Kidney epithelial cell (primary cell): ENCODE measurements at regions not wholly inside any gene's neighbourhood (a gene's known extent, or its start where the extent isn't known, plus 50 kb on each side); places are given as distances from the start of the nearest gene placed in this dataset.

Experiments used
- DNase-seq: peaks from one replicate; pipeline ENCODE4 v3.0.0-alpha.2; 2010; ENCODE audit warnings: low read depth
- H3K27me3 ChIP-seq: 2 replicates; pipeline ENCODE4 v1.6.0; 2011; ENCODE audit warnings: low read length; ENCODE audit not compliant: control insufficient read depth, insufficient read depth
- H3K36me3 ChIP-seq: 2 replicates; pipeline ENCODE4 v1.5.1; 2011; ENCODE audit warnings: low read length; ENCODE audit not compliant: control insufficient read depth, insufficient read depth
- H3K4me3 ChIP-seq: 2 replicates; pipeline ENCODE4 v1.5.1; 2011; ENCODE audit warnings: low read depth, mild to moderate bottlenecking, control low read depth, low read length
- CTCF ChIP-seq: IDR thresholded peaks from 2 replicates; pipeline ENCODE4 v1.5.1; 2011; ENCODE audit warnings: mild to moderate bottlenecking, moderate library complexity, low read length, control low read depth, inconsistent platforms; ENCODE audit not compliant: insufficient read depth, poor library complexity, severe bottlenecking

GRCh38 chr4:3656416-3657356, 109.5 kb upstream of the ADRA2C start:
- H3K4me3 ChIP-seq: no peak overlapping the region

GRCh38 chr4:3655963-3656362, 110.2 kb upstream of the ADRA2C start:
- no peak for DNase-seq
- TF ChIP-seq CTCF: no peak
- Histone ChIP-seq H3K4me3 (no peak overlapping the region), H3K27me3 (peaks cover 27% of the 10 kb centered on the region), H3K36me3 (no peaks in the 10 kb centered on the region)

More at GRCh38 chr4:3656416-3657356, 109.5 kb upstream of the ADRA2C start:
- Histone ChIP-seq H3K27me3 (peaks cover 28% of the 10 kb centered on the region), H3K36me3 (no peaks in the 10 kb centered on the region)
- no peak for DNase-seq
- no peak for TF ChIP-seq CTCF

- DNase-seq: no peak
- H3K27me3 ChIP-seq: peaks cover 24% of the 10 kb centered on the region
- TF ChIP-seq CTCF: no peak
- no peak overlapping the region for H3K4me3 ChIP-seq
- no peaks in the 10 kb centered on the region for H3K36me3 ChIP-seq
Observed at GRCh38 chr4:3655485-3655884, 110.7 kb upstream of the ADRA2C start.

- TF ChIP-seq CTCF: no peak
- no peaks in the 10 kb centered on the region for H3K36me3 ChIP-seq
- peaks cover 22% of the 10 kb centered on the region for H3K27me3 ChIP-seq
- no peak overlapping the region for H3K4me3 ChIP-seq
- DNase-seq: no peak
Observed at GRCh38 chr4:3654036-3654807, 112.0 kb upstream of the ADRA2C start.

- H3K36me3 ChIP-seq: no peaks in the 10 kb centered on the region
- no peak for DNase-seq
- no peak overlapping the region for H3K4me3 ChIP-seq
- H3K27me3 ChIP-seq: peaks cover 18% of the 10 kb centered on the region
- TF ChIP-seq CTCF: no peak
Observed at GRCh38 chr4:3652586-3652985, 113.6 kb upstream of the ADRA2C start.
